Non-pigmented ciliary epithelial cell (primary cell): ENCODE measurements at regions not wholly inside any gene's neighbourhood (a gene's known extent, or its start where the extent isn't known, plus 50 kb on each side); places are given as distances from the start of the nearest gene placed in this dataset.

Experiments used
- DNase-seq: peaks from one replicate; pipeline ENCODE4 v3.0.0-alpha.2; 2010; ENCODE audit warnings: low read depth

- no peak for DNase-seq
Measured at GRCh38 chr14:39762576-39763401, 330.6 kb upstream of the FBXO33 start.

- DNase-seq, result no peak
Measured at GRCh38 chr14:39755269-39755878, 323.1 kb upstream of the FBXO33 start.

GRCh38 chr14:39740454-39740853 is 308.2 kb upstream of the FBXO33 start:
- no peak for DNase-seq

GRCh38 chr14:39739796-39740195 is 307.6 kb upstream of the FBXO33 start:
- no peak for DNase-seq

DNA sequence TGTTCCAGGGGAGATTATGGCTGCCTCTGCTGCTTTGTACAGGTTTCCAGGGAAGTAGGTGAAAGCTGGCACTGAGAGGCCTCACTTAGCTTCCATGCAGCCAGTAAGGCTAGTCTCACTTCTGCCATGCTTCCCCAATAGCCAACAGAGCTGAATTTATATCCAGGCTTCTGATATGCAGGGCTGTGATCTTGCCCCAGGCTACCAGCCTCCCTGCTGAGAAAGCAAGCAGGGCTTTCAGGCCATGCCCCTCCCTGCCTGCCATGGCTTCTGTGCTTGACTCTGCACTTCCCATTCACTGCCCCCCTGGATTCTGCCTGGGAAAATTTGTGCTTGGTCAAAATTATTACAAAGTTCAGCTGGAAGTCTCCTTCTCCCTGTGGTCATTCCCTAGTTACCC is 302.1 kb upstream of the FBXO33 start:
- DNase-seq, result no peak

DNA sequence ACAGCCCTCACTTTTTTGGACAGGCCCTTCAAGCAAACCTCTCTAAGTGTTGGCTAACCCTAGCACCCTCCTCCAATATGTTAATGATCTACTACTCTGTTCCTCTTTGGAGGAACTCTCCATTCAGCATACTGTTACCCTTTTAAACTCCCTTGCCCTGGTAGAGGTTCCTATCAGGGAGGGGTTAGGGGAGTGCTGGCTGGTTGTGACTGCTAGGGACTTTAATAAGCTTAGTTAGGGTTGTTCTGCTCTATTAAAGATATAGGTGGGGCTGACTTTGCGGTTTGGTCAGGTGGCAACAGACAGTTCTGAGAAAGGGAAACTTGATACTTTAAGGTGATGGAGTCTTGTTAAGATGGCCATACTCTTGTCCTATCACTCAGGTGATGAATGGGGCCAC is 301.5 kb upstream of the FBXO33 start:
- no peak for DNase-seq

DNA sequence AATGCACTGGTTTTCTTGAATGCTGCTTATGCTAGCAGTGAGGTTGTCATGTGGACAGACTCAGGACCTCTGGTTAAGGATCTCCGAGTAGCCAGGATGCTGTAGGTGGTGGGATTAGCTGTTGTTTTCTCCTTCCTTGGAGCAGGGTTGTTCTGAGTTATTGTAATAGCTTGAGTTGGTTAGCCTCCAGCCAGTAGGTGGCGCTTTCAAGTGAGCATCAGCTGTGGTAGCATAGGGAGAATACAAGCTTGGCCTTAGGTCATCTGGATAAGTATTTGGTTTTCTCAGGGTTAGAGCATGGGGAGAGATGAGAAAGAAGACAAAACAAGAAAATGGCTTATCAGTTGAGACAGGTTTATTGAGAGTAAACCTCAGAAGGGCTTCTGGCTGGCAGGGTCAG is 299.7 kb upstream of the FBXO33 start:
- no peak for DNase-seq

- DNase-seq, result no peak
Measured at GRCh38 chr14:39726563-39726962, 294.3 kb upstream of the FBXO33 start.

- DNase-seq, result no peak
Measured at GRCh38 chr14:39722547-39723273, 290.5 kb upstream of the FBXO33 start.

- no peak for DNase-seq
Measured at GRCh38 chr14:39716987-39717570, 284.8 kb upstream of the FBXO33 start.

GRCh38 chr14:39712293-39712999 is 280.2 kb upstream of the FBXO33 start:
- DNase-seq, result no peak

DNA sequence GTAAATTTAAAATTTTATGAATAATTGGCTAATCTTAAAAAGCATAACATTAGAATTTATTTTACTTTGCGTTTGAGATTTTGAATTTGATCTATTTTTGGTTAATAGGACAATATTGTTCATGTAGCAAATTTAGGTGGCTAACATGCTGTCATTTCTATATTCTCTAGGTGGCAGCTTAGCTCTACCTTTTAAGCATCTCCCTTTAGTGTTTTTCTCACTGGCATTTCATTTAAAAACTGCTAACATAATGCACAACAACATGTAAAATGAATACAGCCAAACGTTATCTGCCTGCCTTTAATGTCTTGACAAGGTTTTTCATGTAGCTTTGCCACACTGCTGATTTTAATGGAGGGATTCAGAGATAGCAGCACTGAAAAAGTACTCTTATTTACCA is 272.4 kb upstream of the FBXO33 start:
- no peak for DNase-seq

GRCh38 chr14:39694341-39694740 is 262.1 kb upstream of the FBXO33 start:
- DNase-seq, result no peak

DNA sequence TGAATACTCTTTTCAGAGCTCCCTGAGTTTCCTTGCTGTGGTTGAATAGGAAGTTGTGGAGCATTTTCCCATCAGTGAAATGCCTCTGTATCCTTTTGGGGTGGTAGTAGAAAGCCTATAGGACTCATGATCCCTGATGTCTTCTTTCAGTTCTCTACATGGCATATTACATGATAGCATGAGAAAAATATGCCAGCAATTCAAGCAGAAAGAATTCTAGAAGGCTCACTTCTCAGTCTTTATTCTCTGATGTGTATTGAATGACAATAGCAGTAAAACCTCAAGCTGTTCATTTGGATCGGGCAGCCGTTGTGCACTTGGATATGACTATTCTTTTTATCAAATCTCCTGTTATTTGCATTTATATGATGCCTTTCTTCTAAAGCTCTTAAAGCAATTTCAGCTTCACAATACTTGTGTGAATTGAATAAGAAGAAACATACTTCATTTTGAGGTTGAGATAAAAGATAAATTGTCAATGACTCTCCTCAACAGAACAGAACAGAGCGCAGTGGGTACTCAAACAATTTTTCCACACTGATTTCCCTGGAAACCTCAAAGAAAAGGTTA is 251.5 kb upstream of the FBXO33 start:
- no peak for DNase-seq

DNA sequence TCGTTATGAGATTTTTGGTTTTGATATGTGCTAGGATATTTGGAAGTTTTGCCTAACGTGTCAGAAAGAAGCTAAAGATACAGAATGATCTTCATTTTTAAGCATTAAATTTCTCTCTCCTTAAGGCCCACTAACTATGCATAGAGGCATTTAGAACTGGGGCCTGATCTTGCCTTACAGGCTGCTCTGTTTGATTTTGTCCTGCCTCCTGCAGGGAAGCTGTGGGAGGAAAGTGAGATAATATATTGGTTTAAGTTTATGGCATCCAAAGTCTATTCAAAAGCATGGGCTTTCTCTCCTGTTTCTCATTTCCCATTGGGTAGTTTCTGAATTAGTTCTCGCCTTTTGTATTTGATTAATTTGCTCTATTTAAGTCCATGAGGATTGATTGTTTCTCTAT is 250.3 kb upstream of the FBXO33 start:
- DNase-seq, result no peak

- DNase-seq, result no peak
Measured at GRCh38 chr14:39681782-39682399, 249.7 kb upstream of the FBXO33 start.

DNA sequence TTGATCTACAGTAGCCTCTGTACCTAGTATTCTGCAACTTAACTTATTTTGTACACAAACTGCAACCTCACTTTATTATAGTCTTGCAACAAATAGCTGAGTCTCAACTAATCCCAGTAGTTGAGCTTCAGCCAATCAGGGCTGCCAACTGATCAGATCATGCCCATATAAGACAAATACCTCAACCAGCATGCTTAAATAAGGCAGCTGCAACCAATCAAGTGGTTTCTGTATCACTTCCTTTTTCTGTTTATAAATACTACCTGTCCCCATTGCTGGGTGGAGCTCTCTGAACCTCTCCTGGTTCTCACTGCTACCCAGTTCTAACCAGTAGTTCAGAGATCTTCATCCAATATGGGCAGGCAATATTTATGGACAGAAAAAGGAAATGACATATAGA is 248.5 kb upstream of the FBXO33 start:
- DNase-seq, result no peak

GRCh38 chr14:39673734-39674133 is 241.5 kb upstream of the FBXO33 start:
- no peak for DNase-seq

DNA sequence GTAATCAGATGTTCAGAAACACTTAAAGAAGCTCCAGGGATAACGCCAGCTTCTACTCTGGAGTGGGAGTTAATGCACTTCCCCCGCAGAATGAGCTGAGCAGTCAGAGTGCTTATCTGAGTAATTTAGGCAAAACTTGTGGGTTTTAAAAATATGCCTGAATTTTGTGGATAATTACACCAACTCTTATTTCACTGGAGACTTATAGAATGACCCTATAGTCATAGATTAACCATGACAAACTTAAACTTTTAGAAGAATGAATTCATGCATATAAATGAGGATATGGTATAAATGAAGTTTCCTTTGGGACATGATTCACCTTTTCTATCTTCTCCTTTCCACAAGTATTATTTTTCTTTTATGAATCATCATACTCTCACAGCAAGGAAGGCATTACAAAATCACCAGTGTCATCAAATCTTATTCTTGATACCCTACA is 241.1 kb upstream of the FBXO33 start:
- DNase-seq, result peak; percentile 18

- no peak for DNase-seq
Measured at GRCh38 chr14:39668449-39668848, 236.2 kb upstream of the FBXO33 start.

- no peak for DNase-seq
Measured at GRCh38 chr14:39666386-39666785, 234.2 kb upstream of the FBXO33 start.
